ENCODE measurements at regions not wholly inside any gene's neighbourhood (a gene's known extent, or its start where the extent isn't known, plus 50 kb on each side); places are given as distances from the start of the nearest gene placed in this dataset.

GRCh38 chr3:54064486-54064885 lies 57.9 kb upstream of the CACNA2D3 start:
- Histone ChIP-seq H3K27me3 (no peaks in the 10 kb centered on the region), H3K4me3 (ENCODE audit: low read depth, low read length) (no peak overlapping the region), H3K9me3 (no peaks in the 10 kb centered on the region), H3K4me1 (no peaks in the 10 kb centered on the region), H3K36me3 (no peaks in the 10 kb centered on the region)
- DNase-seq: no peak
- TF ChIP-seq, protein P1, sequence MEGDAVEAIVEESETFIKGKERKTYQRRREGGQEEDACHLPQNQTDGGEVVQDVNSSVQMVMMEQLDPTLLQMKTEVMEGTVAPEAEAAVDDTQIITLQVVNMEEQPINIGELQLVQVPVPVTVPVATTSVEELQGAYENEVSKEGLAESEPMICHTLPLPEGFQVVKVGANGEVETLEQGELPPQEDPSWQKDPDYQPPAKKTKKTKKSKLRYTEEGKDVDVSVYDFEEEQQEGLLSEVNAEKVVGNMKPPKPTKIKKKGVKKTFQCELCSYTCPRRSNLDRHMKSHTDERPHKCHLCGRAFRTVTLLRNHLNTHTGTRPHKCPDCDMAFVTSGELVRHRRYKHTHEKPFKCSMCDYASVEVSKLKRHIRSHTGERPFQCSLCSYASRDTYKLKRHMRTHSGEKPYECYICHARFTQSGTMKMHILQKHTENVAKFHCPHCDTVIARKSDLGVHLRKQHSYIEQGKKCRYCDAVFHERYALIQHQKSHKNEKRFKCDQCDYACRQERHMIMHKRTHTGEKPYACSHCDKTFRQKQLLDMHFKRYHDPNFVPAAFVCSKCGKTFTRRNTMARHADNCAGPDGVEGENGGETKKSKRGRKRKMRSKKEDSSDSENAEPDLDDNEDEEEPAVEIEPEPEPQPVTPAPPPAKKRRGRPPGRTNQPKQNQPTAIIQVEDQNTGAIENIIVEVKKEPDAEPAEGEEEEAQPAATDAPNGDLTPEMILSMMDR (IDR thresholded peaks at IDR 0.05; ENCODE audit: low read depth, low read length): no peak

- no peak overlapping the region for H3K4me3 ChIP-seq (ENCODE audit: low read depth, low read length)
Observed at GRCh38 chr3:54062546-54062945, 59.8 kb upstream of the CACNA2D3 start.

GRCh38 chr3:54056521-54056920 lies 65.8 kb upstream of the CACNA2D3 start:
- no peaks in the 10 kb centered on the region for H3K27me3 ChIP-seq
- no peak overlapping the region for H3K4me3 ChIP-seq (ENCODE audit: low read depth, low read length)
- DNase-seq: no peak
- H3K9me3 ChIP-seq: no peaks in the 10 kb centered on the region
- TF ChIP-seq, protein P1 (IDR thresholded peaks at IDR 0.05; ENCODE audit: low read depth, low read length): no peak
- no peaks in the 10 kb centered on the region for H3K4me1 ChIP-seq
- H3K36me3 ChIP-seq: no peaks in the 10 kb centered on the region

More at GRCh38 chr3:54062546-54062945, 59.8 kb upstream of the CACNA2D3 start:
- Histone ChIP-seq H3K27me3 (no peaks in the 10 kb centered on the region), H3K4me1 (no peaks in the 10 kb centered on the region), H3K9me3 (no peaks in the 10 kb centered on the region), H3K36me3 (no peaks in the 10 kb centered on the region)
- TF ChIP-seq, protein P1 (IDR thresholded peaks at IDR 0.05; ENCODE audit: low read depth, low read length): no peak
- DNase-seq: no peak

DNA sequence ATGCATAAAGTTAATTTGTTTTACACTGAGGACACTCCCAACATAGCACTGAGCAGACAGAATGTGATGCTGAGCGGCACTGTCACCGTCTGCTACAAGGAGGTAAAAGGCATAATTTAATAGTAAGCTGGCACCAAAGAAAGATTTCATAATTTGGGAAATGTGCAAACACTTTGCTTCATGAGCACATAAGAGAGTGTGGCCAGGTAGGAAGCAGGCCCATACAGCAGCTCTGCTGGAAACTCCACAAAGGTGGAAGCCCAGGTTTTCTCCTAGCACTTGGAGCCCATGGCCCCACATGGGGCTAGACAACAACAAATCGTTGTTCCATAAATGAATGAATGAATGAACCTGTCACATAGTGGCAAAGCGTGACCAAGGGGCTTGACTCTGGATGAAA lies 68.5 kb upstream of the CACNA2D3 start:
- Histone ChIP-seq H3K36me3 (no peaks in the 10 kb centered on the region), H3K27me3 (no peaks in the 10 kb centered on the region), H3K4me3 (ENCODE audit: low read depth, low read length) (no peak overlapping the region), H3K9me3 (no peaks in the 10 kb centered on the region), H3K4me1 (no peaks in the 10 kb centered on the region)
- no peak for DNase-seq
- TF ChIP-seq, protein P1 (IDR thresholded peaks at IDR 0.05; ENCODE audit: low read depth, low read length): no peak

GRCh38 chr3:54053211-54053610 lies 69.1 kb upstream of the CACNA2D3 start:
- H3K9me3 ChIP-seq: no peaks in the 10 kb centered on the region
- no peaks in the 10 kb centered on the region for H3K27me3 ChIP-seq
- H3K4me1 ChIP-seq: no peaks in the 10 kb centered on the region
- H3K4me3 ChIP-seq (ENCODE audit: low read depth, low read length): no peak overlapping the region
- H3K36me3 ChIP-seq: no peaks in the 10 kb centered on the region
- DNase-seq: no peak
- TF ChIP-seq, protein P1 (IDR thresholded peaks at IDR 0.05; ENCODE audit: low read depth, low read length): no peak

GRCh38 chr3:54047568-54047967 lies 74.8 kb upstream of the CACNA2D3 start:
- H3K27me3 ChIP-seq: no peaks in the 10 kb centered on the region
- H3K9me3 ChIP-seq: no peaks in the 10 kb centered on the region
- DNase-seq: no peak
- TF ChIP-seq, protein P1 (IDR thresholded peaks at IDR 0.05; ENCODE audit: low read depth, low read length): no peak
- H3K36me3 ChIP-seq: no peaks in the 10 kb centered on the region
- H3K4me1 ChIP-seq: peaks cover 6% of the 10 kb centered on the region; the same call in 1 of the 2 replicates
- H3K4me3 ChIP-seq (ENCODE audit: low read depth, low read length): no peak overlapping the region

All from BE2C (cell line).